Mammary epithelial cell (primary cell): ENCODE measurements at regions not wholly inside any gene's neighbourhood (a gene's known extent, or its start where the extent isn't known, plus 50 kb on each side); places are given as distances from the start of the nearest gene placed in this dataset.

ENCODE experiments used
- EZH2 ChIP-seq: IDR thresholded peaks from 2 replicates; pipeline ENCODE4 v1.6.1; 2012; ENCODE audit warnings: low read length, inconsistent platforms, borderline replicate concordance
- TF ChIP-seq, protein P1 (sequence below), 2 donors: IDR thresholded peaks in 1 of 2; conservative IDR thresholded peaks in 1 of 2; 2 replicates each; pipeline ENCODE4 v1.5.1; 2011 to 2012; ENCODE audit warnings: inconsistent platforms in 2 of 2, low read length in 2 of 2, mild to moderate bottlenecking in 2 of 2, control low read depth in 1 of 2, low read depth in 1 of 2; ENCODE audit not compliant: insufficient read depth in 1 of 2; ENCODE audit errors: extremely low read depth in 1 of 2

DNA sequence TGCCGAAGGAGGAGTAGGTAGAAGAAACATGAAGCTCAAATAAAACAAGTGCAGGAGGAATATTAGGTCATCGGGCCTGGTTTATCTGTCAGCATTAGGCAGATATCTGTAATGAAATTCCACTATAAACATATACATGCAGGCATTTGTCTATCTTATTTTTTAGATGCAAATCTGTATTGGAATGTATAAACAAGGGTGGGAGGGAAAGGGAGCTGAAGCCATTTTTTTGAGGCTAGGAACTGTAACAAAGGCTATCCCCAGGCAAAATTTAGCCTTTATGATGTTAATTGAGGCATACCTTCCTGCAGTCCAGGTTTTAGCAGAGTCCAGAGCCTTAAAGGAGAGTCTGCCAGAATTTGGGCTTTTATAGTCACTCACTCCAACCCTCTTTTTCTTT lies 72.5 kb downstream of the PHLDA1 start:
- no peak for TF ChIP-seq EZH2
- TF ChIP-seq, protein P1, sequence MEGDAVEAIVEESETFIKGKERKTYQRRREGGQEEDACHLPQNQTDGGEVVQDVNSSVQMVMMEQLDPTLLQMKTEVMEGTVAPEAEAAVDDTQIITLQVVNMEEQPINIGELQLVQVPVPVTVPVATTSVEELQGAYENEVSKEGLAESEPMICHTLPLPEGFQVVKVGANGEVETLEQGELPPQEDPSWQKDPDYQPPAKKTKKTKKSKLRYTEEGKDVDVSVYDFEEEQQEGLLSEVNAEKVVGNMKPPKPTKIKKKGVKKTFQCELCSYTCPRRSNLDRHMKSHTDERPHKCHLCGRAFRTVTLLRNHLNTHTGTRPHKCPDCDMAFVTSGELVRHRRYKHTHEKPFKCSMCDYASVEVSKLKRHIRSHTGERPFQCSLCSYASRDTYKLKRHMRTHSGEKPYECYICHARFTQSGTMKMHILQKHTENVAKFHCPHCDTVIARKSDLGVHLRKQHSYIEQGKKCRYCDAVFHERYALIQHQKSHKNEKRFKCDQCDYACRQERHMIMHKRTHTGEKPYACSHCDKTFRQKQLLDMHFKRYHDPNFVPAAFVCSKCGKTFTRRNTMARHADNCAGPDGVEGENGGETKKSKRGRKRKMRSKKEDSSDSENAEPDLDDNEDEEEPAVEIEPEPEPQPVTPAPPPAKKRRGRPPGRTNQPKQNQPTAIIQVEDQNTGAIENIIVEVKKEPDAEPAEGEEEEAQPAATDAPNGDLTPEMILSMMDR (conservative IDR thresholded peaks at IDR 0.05 in 1 of 2, IDR thresholded peaks at IDR 0.05 in 1 of 2; ENCODE audit: extremely low read depth in 1 of 2, insufficient read depth in 1 of 2, low read depth in 1 of 2, low read length in 2 of 2) = no peak
